ENCODE measurements at regions not wholly inside any gene's neighbourhood (a gene's known extent, or its start where the extent isn't known, plus 50 kb on each side); places are given as distances from the start of the nearest gene placed in this dataset.

DNA sequence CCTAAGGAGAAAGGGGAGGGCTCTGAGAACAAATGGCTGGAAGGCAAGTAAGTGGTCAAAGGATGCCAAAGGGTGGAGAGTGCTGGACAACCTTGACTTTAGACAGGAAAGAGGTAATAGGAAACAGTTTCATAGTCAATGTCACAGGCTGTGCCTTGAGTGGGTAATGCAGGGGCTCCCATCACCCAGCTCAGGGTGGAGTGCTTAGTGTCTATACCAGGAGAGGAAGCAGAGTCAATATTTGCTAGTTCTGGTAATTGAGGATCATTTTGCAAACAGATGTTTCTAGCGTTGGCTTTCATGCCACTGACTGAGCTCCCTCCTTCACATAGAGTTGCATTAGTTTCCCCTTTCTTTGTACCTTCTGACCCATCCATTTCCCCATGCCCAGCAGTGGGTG is 64.6 kb upstream of the KL start:
- ATAC-seq (no peak), DNase-seq (no peak)
- intact Hi-C loops (cut with DNase I), result no loop called here

DNA sequence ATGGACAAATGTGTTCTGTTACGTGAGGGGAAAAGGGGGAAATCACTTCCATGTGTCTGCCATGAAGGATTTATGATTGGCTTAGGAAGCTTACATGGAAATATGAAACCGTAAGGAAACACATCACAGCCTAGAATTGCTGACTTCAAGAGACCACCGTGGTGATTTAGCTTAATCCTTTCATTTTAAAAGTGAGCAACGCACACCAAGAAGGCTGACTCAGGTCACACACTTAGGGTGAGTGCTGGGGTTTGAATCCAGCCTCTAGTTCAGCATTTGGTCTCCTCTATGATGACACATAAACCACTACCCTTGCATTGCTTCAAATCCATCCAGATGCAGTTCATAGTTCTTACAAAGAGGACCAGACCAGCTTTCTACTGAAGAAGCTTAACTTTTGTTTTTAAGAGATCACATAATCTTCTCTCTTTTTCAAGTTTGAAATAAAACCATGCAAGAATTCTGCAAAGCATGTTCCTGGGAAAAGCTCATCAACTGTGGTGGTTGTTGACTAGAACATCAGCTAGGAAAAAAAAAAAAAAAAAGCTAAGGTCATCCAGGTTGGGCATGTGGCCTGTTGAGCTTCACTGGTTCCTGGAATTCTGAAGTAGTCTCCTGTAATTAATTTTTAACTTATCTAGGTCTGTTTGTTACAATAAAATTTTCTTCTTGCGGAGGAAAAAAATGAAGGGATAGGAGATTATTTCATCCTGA is 60.2 kb upstream of the KL start:
- intact Hi-C loops (cut with DNase I), result no loop called here
- no peak for ATAC-seq
- DNase-seq, result no peak

DNA sequence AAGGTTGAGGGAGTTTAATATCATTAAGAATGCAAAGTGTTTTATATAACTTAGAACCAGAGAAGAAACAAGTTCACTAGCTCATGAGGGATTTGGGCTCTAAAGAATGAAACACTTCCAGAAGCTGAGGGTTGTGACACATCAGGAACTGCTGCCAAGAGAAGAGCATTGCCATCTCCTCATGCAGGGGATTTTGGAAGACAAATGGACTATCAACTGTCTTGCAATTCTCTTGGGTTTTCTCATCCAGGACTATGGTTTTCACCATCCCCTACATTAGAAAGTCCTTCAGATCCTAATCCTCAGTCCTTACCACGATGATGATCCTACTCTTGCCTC is 59.7 kb upstream of the KL start:
- intact Hi-C loops (cut with DNase I), result no loop called here
- DNase-seq, result no peak
- no peak for ATAC-seq

DNA sequence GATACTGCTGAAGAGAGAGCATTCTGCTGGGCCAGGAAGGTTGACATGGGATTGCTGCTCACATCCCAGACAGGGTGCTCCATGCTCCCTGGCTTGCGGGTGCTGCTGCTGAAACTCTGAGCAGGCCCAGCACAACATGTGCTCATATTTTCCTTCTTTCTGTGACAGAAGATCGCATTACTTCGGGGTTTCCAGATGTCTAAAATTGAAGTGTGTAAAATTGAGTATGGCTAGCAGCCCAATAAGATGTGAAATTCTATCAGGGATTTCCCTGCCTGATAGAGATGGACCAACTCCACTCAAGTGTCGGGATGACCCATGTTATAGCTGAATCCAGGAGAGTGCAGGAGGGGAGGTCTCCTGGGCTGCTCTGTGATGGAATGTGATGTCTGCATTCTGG is 55.6 kb upstream of the KL start:
- intact Hi-C loops (cut with DNase I), result no loop called here
- DNase-seq (no peak), ATAC-seq (no peak)

DNA sequence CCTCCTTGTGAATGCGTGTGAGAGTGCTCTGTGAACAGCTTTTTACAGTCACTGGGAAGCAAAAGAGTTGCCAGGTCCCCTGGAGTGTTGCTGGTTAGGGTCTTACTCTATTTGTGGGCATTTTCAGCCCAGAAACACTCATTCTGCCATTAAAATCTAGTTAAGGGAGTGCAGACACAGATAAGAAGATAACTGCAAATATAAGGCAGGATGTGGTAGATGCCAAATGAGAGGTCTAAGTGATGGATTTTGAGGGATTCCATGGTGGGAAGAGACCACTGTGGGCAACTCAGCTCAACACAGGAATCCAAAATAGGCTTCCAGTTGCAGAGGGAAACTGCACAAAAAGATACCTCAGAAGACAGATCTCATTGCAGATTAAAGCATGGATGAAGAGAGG is 54.5 kb upstream of the KL start:
- no peak for ATAC-seq
- intact Hi-C loops (cut with DNase I), result no loop called here
- DNase-seq, result no peak

DNA sequence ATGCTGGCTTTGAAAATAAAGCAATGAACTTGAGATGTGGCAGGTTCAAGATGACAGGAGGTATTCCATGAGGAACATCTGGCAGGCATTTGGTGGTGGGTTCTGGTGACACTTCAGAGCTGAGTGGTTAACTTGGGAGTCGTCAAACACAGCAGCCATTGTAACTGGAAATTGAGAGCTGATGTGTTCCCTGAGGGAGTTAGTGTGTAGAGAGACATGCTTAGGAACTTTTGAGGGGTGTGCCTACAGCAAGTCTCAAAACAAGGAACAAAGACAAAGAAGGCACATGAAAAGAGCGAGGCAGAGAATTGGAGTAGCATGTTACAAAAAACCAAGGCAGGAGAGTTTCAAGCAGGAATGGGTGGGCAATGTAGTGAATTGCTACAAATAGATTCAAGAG is 53.9 kb upstream of the KL start:
- ATAC-seq, result no peak
- intact Hi-C loops (cut with DNase I), result no loop called here
- DNase-seq, result no peak

DNA sequence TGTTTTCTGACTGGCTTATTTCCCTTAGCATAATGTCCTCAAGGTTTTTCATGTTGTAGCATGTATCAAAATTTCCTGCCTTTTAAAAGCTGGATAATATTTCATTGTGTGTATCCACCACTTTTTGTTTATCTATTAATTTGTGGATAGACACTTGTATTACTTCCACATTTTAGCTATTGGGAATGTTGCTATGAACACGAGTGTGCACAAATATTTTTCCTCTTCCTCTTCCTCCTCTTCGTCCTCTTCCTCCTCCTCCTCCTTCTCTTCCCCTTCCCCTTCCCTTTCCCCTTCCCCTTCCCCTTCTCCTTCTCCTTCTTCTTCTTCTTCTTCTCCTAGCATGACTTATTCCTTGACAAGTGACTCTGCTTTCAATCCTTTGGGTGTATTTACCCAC is 51.2 kb upstream of the KL start:
- no peak for DNase-seq
- ATAC-seq, result no peak
- intact Hi-C loops (cut with DNase I), result no loop called here

Data from left cardiac atrium (tissue), 4 donors.